ENCODE measurements at regions not wholly inside any gene's neighbourhood (a gene's known extent, or its start where the extent isn't known, plus 50 kb on each side); places are given as distances from the start of the nearest gene placed in this dataset.

GRCh38 chr2:187169864-187170263 is 278.2 kb downstream of the CALCRL start:
- TF ChIP-seq CTCF (IDR thresholded peaks at IDR 0.05) (no peak), POLR2A (IDR thresholded peaks at IDR 0.05) (no peak)

Data from heart left ventricle (tissue), 13 donors.